ENCODE measurements at regions not wholly inside any gene's neighbourhood (a gene's known extent, or its start where the extent isn't known, plus 50 kb on each side); places are given as distances from the start of the nearest gene placed in this dataset.

- Histone ChIP-seq H2BK5ac (ENCODE audit: low read depth, low read length) (no peak overlapping the region), H4K5ac (ENCODE audit: insufficient read length, low read depth, low read length) (no peak overlapping the region), H3K36me3 (ENCODE audit: control insufficient read depth in 2 of 4, insufficient read depth in 4 of 4, low read length in 3 of 4) (no peaks in the 10 kb centered on the region), H3K4ac (replicated peaks; ENCODE audit: insufficient read length, low read depth, low read length) (no peak overlapping the region), H3K18ac (ENCODE audit: extremely low read depth, low read length) (no peak overlapping the region), H3K56ac (replicated peaks; ENCODE audit: insufficient read length, low read depth, low read length) (no peak overlapping the region), H2BK15ac (ENCODE audit: low read length) (no peak overlapping the region), H4K91ac (replicated peaks; ENCODE audit: insufficient read length, low read length) (no peak overlapping the region), H2AFZ (ENCODE audit: low read length) (no peak overlapping the region), H3K9me3 (ENCODE audit: insufficient read depth in 2 of 2, low read depth in 1 of 2, low read length in 1 of 2) (0 out of 4 replicates have a peak, but pooled peaks cover 0 to 6% of the 10 kb centered on the region in 2 experiments), H3K9ac (replicated peaks in 1 of 4; ENCODE audit: extremely low read depth in 1 of 4, low read depth in 3 of 4, low read length in 3 of 4) (no peak overlapping the region), H2AK5ac (ENCODE audit: low read depth, low read length) (no peak overlapping the region), H3K27ac (ENCODE audit: low read depth, low read length) (no peak overlapping the region), H2BK12ac (ENCODE audit: low read depth, low read length) (no peak overlapping the region), H3K79me1 (ENCODE audit: low read depth, low read length) (no peaks in the 10 kb centered on the region), H3K23me2 (ENCODE audit: low read depth, low read length) (no peaks in the 10 kb centered on the region; the same call in 1 of the 2 replicates), H3K4me1 (replicated peaks in 1 of 4; ENCODE audit: control insufficient read depth in 3 of 4, insufficient read depth in 4 of 4, low read length in 3 of 4) (no peaks in the 10 kb centered on the region), H3K79me2 (ENCODE audit: control insufficient read depth in 1 of 2, insufficient read depth in 2 of 2, low read length in 2 of 2) (no peaks in the 10 kb centered on the region), H3K23ac (ENCODE audit: insufficient read length) (no peak overlapping the region), H3K14ac (ENCODE audit: insufficient read length) (no peak overlapping the region), H4K8ac (ENCODE audit: extremely low read depth, insufficient read depth, low read length) (no peak overlapping the region), H2BK20ac (ENCODE audit: low read length) (no peak overlapping the region), H3K4me2 (ENCODE audit: insufficient read depth in 1 of 2, low read depth in 2 of 2, low read length in 2 of 2) (no peak overlapping the region), H4K20me1 (replicated peaks in 1 of 2; ENCODE audit: control insufficient read depth in 1 of 2, insufficient read depth in 2 of 2, low read length in 2 of 2) (no peaks in the 10 kb centered on the region), H3K27me3 (replicated peaks in 1 of 4; ENCODE audit: control insufficient read depth in 3 of 4, extremely low read depth in 1 of 4, insufficient read depth in 3 of 4, low read length in 3 of 4) (no peaks in the 10 kb centered on the region), H2BK120ac (replicated peaks; ENCODE audit: low read depth, low read length) (no peak overlapping the region), H3K4me3 (ENCODE audit: extremely low read depth in 1 of 4, insufficient read depth in 2 of 4, low read depth in 3 of 4, low read length in 4 of 4) (no peak overlapping the region)
- no CpG with 5 or more reads among the region's 1 CpG for WGBS, 2 experiments (ENCODE audit: extremely low coverage in 1 of 2, insufficient coverage in 1 of 2, insufficient read length in 1 of 2, insufficient replicate concordance in 2 of 2, low coverage in 1 of 2, low lambda C conversion rate in 2 of 2, missing lambda C conversion rate in 1 of 2)
- ChIA-PET POLR2A (ENCODE audit: partially characterized antibody) (no interaction called here), CTCF (ENCODE audit: partially characterized antibody) (interaction anchor here (0.9 to 1.7 kb wide), 3 partner anchors 10 to 62 kb away, joined by 3 read pairs; no protein-coding TSS in a partner anchor)
- FAIRE-seq (no peak), DNase-seq (ENCODE audit: low read depth in 1 of 2, low spot score in 2 of 2) (no peak)
- TF ChIP-seq TEAD4 (IDR thresholded peaks at IDR 0.05; ENCODE audit: low read depth, low read length) (no peak), BACH1 (IDR thresholded peaks at IDR 0.05; ENCODE audit: low read length) (no peak), POLR2AphosphoS5 (IDR thresholded peaks at IDR 0.05; ENCODE audit: low read depth, low read length) (no peak), RAD21 (IDR thresholded peaks at IDR 0.05 in 1 of 2, conservative IDR thresholded peaks at IDR 0.05 in 1 of 2; ENCODE audit: low read depth in 2 of 2, low read length in 2 of 2) (no peak), EP300 (IDR thresholded peaks at IDR 0.05; ENCODE audit: borderline replicate concordance in 1 of 2, low read depth in 2 of 2, low read length in 2 of 2) (no peak), TAF1 (IDR thresholded peaks at IDR 0.05; ENCODE audit: low read depth, low read length) (no peak), RNF2 (IDR thresholded peaks at IDR 0.05; ENCODE audit: borderline replicate concordance, low read depth, low read length, missing control alignments, poor library complexity, severe bottlenecking) (no peak), HDAC2 (IDR thresholded peaks at IDR 0.05; ENCODE audit: borderline replicate concordance in 1 of 2, low read depth in 2 of 2, low read length in 2 of 2) (no peak), EGR1 (IDR thresholded peaks at IDR 0.05; ENCODE audit: borderline replicate concordance, low read depth, low read length) (no peak), KDM1A (IDR thresholded peaks at IDR 0.05; ENCODE audit: borderline replicate concordance, low read length) (no peak), MAFK (IDR thresholded peaks at IDR 0.05; ENCODE audit: low read depth, low read length) (no peak), FOSL1 (IDR thresholded peaks at IDR 0.05; ENCODE audit: insufficient read depth, low read depth, low read length) (no peak), YY1 (IDR thresholded peaks at IDR 0.05; ENCODE audit: low read depth, low read length) (no peak)
- TF ChIP-seq, protein P1, sequence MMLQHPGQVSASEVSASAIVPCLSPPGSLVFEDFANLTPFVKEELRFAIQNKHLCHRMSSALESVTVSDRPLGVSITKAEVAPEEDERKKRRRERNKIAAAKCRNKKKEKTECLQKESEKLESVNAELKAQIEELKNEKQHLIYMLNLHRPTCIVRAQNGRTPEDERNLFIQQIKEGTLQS (IDR thresholded peaks at IDR 0.05; ENCODE audit: insufficient read depth, low read depth, low read length), result no peak
These were observed 540.9 kb upstream of the SGCD start for GRCh38 chr5:155786108-155786507.

All from H1 (cell line).